Stimulated activated CD8-positive, alpha-beta memory T cell treated with anti-CD3 and anti-CD28 coated beads, Interleukin-2, amount 100 ng/mL, for 48 hours (primary cell): ENCODE measurements at regions not wholly inside any gene's neighbourhood (a gene's known extent, or its start where the extent isn't known, plus 50 kb on each side); places are given as distances from the start of the nearest gene placed in this dataset.
"Not testable (repeated sequence)": the region's sequence is repeated elsewhere in the genome, so short reads cannot be mapped to it uniquely, and the experiment has no call there.

Source experiments
- DNase-seq, 2 donors: peaks; one replicate each; pipeline ENCODE4 v3.0.0-alpha.2; 2020; ENCODE audit warnings: low read depth in 2 of 2

DNA sequence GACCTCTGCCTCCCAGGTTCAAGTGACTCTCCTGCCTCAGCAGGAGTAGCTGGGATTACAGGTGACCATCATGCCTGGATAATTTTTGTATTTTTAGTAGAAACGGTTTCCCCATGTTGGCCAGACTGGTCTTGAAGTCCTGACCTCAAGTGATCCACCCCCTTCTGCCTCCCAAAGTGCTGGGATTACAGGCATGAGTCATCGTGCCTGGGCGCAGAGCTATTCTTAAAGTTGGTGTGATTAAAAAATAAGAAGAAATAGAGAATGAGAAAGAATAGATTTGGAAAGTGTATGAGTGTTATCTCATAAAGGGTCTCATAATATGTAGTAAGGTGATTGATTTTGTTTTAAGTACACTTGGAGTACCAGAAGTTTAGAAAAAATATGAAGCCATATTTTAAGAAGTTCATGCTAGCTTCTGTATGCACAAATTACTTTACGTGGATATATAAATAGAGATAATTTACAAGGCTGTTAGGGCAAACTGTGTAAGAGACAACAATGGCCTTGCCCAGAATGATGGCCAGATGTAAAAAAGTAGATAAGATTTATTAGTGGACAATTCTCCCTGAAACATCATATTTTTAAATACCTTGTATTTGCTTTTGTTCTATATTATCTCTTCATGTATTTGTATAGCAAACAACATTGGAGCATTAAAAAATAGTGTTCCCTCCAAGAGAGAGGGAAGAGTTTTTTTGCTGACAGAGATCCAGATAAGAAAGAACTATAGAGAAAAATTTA is 1108.5 kb downstream of the SLC16A7 start:
- no peak for DNase-seq

DNA sequence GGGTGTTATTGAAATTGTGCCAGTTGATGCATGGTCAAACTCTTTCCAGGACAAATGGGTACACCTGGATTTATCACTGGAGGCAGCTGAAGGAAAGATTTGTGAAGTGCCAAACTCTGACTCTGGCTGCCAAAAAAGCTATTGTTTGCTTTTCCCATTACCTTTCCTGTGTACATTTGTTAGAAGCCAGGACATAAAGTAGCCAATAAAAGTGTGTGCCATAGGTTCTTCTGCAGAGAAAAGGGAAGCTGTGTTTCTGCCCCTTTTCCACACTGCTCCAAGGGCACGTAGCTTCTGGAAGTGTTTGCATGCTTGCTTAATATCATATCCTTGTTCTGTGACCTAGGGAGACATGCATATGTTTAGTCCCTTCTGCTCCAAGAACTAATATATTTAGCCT is 1114.4 kb downstream of the SLC16A7 start:
- DNase-seq: no peak

DNA sequence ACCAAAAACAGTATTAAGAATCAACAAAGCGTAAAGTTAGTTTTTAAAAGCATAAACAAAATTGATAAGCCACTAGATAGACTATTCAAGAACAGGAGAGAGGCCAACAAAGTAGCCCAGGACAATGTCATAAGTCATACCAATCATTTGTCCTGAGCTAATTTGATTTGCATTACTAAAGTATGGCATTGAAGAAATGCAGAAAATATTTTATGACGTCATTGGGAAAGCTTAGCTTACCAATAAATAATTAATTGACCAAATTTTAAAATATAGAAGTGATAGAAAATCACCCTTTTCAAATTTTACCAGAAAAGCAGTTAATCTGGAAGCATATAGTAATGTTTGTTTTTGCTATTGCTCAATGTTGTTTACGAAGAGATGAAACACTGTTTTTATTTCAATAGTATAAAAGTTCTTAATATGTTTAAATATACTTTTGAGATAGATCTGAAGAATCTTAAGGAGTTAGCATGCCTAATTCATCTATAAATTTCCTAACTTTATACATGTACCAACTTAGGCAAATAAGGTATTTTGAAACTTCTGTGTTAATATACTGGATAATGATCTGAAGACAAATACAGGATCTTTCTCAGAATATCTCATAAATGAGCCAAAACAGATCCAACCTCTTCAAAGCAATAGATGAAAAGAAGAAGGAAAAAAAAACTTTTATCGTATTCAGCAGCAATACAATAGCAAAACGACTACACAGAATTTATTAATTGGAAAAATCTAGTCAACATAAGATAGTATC is 1118.5 kb downstream of the SLC16A7 start:
- no peak for DNase-seq

DNA sequence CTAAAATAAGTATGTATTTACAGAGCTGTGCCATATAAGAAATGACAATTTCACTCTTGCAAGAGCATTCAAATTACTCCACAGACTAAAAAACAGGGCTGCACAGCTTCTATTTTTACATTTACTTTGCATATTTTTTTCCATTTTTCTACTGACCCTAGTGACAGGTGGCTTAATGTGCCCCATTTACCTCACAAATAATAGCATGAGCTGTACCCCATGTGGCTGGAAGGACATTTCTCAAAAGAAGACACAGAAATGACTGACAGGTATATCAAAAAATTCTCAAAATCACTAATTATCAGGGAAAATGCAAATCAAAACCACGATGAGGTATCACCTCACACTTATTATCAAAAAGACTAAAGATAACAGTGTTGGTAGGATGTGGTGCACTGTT is 1128.6 kb downstream of the SLC16A7 start:
- DNase-seq: no peak

DNA sequence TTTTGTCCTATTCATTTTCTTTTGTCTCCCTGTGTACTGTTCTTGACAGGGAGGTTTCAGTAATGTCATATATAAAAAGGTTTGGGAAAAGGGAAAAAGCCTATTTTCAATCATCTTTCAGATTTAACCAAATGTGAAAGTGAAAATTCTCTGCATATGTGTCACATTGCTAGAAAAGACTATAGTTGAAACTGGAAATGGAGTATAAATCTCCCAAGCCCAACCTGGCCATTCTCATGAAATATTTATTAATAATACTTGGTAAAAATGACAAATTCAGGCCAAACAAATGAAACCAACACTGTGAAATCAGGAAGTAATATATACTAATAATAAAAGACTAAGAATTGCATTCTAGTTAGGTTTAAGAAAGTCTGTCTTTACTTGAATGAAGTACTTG is 1129.2 kb downstream of the SLC16A7 start:
- DNase-seq: no peak

DNA sequence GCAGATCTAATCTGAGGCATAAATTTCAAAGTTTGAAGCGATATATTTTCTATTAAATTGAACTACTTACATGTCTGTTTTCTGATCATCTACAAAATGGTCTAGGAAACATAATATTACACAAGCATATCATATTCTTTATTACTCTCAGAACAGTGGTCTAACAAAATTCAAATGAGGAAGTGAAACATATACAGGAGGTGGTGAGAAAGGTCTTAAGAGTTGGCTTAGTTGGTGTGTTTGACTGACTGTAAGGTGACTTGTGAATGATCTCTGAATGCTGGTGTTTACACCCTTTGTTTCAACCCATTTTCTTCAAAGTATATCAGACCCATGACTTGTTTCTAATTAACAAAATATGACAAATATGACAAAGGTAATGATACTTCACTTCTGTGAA is 1156.8 kb downstream of the SLC16A7 start:
- DNase-seq: no peak

DNA sequence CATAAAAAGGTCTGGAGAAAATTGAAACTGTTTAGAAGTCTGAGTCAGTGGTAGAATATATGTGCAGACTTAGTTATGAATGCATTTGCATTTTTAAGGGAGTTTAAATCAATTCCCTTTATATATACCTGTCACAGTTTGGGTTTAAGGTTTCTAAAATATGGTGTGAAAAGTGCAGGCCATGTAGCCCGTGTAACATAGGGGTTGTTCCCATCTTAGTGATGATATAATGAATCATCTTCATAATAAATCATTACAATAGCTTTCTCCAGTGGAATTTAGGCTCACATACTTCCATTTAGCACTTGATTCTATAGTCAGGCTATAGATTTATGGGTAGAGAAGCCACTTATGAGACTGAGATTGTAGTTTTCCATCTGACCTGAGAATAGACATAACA is 1162.4 kb downstream of the SLC16A7 start:
- DNase-seq: no peak

DNA sequence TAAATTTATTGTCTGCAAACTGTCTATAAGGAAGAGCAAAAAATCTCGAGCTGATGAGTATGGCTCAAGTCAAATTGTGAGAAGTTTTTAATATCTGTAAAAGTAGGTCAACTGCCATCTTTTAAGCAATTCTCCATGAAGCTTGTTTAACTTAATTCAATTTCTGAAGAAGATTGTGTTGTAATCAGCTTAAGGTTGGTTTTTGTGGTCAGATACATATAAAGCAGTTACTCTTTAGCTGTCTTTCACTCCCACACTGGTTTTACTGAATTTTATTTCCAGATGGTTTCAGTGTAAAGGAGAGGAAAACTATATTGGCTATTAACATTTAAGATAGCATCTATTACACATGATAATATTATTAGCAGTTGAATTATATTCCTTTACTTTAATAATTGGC is 1165.1 kb downstream of the SLC16A7 start:
- no peak for DNase-seq

DNA sequence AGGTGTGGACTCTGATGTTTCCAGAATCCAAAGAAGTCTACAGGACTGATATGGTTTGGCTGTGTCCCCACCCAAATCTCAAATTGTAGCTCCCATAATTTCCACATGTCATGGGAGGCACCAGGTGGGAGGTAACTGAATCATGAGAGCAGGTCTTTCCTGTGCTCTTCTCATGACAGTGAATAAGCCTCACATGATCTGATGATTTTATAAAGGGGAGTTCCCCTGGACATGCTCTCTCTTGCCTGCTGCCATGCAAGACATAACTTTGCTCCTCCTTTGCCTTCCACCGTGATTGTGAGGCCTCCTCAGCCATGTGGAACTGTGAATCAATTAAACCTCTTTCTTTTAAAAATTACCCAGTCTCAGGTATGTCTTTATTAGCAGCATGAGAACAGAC is 1205.3 kb downstream of the SLC16A7 start:
- DNase-seq: not testable (repeated sequence)

DNA sequence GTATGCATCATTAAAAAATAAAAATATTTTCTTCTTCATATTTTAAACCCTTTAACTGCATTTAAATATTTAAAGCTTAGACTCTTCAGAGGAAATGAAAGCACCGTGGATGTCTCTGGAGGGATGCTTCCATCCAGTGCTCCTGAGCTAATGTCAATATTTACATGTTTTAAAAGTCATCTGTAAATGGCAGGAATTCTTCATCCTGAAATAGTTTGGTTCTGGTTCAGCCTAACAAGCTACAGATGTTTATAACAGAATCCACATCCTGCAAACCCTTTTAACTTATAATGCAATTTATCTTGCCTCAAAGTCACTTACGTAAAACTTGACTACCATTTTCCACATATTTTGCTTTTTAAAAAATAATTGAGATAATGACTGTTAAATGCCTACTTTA is 1207.3 kb downstream of the SLC16A7 start:
- DNase-seq: no peak

DNA sequence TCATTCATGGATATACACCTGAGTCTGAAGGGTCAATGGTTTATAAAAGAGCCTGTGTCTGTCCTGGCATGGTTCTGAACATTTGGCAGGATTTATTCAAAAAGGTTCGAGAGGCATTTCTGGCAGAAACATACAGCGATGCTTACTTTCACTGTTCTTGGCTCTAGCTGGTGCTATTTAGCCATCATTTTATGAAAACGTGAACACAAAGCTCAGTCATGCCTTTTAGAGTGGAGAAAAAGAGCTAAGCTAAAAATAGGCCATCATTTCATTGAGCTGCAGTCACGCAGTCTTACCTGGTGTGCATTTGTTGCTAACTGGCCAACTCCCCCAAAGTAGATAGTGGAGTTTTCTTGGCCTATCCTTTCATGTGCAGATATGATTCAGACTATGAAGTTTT is 1209.5 kb downstream of the SLC16A7 start:
- DNase-seq: no peak

DNA sequence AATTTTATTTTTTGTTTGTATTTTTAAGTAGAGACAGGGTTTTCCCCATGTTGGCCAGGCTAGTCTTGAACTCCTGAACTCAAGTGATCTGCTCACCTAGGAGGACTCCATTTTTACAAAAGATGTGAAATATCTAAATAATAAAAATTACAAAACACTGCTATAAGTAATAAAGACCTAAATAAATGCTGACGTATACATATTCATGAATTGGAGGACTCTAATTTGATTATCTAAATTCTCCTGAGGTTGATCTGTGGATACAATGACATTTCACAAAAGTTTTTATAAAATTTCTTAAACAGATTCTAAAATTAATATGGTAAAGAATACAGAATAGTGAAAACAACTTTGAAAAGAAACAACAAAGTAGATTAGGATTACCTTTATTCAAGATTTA is 1224.0 kb downstream of the SLC16A7 start:
- DNase-seq: no peak

DNA sequence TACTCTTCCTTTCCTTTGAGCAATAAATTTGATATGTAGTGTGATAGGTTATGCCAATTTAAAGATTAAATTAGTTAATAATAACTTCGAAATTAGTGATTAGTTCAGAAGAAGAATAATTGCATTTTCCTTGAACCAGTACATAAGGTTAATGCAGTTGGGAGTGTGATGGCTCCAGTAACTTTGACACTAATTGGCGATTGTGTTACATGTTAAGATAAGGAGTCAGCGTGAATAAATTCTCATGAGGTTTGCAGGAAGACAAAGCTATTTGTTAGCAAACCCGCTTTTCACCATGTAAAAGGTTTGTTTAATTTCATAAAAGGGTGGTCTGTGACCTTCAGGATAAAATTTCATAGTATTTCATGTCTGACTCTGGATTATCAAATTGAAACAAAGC is 1226.8 kb downstream of the SLC16A7 start:
- DNase-seq: no peak

DNA sequence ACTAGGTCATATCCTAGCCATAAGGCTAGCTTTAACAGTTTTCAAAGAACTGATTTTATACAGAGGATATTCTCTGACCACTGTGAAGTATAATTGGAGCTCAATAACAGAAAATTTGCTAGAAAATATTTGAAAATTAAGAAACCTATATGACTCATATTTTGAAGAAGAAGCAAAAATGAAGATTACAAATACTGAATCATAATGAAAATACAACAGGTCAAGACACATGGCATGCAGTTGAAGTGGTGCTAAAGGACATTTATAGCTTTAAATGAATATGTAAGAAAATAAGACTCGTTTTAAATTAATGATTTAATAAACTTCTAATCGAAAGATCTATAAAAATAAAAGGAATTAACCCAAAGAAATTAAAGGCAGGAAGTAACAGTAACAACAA is 1234.6 kb downstream of the SLC16A7 start:
- DNase-seq: no peak

DNA sequence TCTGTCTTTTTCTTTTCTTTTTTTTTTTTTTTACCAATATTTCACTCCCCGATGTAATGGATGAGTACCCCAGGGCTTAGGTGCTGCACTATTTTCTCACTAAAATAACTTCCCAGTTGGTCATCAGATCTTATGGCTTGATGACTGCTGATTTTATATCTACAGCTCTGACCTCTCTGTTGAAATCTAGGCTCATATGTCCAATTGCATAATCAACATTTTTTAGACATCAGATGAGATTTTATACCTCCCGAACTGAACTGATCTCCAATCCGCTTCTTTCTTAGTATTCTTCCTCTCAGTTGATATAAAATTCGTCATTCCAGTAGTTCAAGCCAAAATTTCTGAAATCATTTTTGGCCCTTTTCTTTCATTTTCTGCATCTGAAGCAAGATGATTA is 1236.5 kb downstream of the SLC16A7 start:
- no peak for DNase-seq

DNA sequence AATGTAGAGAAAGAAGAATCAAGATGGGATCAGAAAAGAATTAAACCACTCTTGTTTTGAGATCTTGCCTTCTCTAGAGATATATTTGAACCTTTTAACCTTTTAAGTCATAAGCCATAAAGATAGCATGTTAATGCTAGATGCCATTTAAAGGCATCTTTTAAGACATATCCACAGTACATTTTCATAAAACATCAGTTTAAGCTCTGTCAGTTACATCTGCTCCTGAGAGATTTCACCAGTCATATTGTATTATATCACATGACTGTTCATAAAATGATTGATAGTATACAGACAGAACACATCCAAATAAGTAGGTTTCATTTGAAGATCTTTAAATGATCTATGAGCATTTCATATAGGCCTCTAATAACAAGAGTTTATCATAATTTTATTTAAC is 1238.5 kb downstream of the SLC16A7 start:
- no peak for DNase-seq

DNA sequence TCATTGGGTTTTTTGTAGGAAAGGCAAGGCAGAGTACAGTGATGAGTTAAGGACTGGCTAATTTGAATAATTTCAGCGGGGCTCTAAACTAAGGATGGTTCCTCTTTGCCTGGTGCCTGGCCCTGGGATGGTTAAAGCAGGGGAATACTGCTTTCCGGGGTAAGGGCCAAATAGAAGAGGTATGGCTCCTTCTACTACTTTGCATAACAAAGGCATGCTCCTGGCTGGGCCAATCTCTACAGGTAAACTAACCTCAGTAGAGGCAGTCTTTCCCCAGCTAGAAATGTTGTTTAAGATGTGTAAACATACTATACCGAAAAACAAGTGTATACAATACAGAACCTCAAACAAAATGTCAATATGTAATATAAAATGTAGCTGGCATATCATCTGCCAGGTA is 1239.0 kb downstream of the SLC16A7 start:
- DNase-seq: no peak

DNA sequence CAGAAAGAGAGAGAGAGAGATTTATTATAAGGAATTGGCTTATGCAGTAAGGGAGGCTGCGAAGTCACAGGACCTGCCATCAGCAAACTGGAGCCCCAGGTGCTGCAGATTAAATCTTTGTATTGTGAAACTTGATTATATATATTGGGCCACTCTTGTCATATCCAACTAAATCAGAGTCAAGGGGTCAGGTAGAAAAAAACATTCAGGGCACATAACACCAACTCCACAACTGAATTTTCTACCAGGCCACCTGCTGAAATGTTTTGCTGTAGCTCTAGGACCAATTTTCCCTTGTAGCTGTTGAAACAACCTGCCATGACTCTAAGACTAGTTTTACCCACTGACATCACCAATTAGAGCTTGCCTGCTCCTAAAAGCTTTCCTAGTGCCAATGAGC is 1240.8 kb downstream of the SLC16A7 start:
- no peak for DNase-seq

DNA sequence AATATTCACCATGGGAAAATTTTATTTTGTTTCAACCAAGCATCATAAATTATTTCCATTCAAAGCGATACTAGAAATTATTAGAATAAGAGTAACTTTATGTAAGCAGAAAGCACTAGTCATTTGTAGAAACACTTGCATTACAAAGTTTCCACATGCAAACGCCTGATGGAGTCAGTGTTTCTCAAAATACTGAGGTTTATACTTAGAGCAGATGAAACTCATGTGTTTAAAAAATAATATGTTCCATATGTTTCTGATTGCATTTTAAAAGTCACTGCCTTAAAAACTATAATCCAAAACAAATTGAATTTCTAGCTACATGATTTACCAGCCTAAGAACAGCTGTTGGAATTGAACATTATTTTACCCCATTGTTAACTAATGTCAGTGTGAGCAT is 1246.4 kb downstream of the SLC16A7 start:
- no peak for DNase-seq

DNA sequence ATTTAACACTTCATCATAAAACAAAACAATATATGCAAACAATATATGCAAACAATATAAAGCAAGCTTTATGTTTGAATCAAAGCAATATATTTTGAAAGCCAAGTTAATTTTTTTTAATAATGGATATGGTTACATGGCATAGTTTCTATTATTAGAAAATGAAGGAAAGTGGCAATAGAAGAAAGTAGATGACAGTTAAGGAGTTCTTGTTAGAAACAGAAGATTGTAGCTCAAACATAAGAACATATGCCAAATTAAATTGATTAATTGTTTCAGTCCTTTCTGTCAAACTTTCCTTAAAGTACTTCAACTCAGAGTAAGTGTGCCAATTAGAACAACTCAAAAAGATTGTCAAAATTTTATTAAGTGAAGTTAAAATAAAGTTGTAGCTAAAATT is 1248.3 kb downstream of the SLC16A7 start:
- DNase-seq: no peak

DNA sequence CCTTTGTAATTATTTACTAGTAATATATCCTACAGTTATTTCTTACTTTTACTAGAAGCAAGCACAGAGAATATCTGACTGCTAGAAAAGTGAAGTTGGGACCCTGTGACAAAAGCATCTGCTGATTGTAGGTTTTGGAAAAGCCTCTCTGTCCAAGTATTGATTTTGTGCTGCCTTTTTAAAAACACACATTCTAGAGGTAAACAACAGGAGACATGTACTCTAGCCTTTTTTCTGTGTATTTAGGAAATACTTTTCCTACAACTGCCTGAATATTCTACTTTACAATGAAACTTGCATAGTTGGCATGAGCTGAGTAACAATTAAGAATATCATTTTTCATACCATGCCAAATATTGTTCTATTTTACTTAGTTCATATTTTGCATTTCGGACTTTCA is 1249.0 kb downstream of the SLC16A7 start:
- no peak for DNase-seq

DNA sequence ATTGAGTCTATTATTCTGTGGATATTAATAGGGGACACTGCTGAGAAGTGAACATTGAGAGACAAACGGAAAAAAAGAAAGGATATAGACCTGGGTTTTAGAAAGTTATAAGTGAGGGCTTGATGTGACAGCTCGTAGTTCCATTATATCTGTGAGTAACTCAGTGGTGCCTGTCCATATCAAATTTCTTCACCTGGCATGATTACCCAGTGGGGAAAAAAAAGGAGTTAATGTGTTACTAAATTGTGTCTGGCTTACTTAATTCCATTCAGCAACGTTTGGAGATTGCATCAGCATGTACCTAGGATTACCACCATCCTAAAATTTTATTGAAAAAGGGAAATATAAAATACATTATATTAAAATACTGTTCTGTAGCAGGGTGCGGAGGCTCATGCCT is 1249.9 kb downstream of the SLC16A7 start:
- DNase-seq: no peak

DNA sequence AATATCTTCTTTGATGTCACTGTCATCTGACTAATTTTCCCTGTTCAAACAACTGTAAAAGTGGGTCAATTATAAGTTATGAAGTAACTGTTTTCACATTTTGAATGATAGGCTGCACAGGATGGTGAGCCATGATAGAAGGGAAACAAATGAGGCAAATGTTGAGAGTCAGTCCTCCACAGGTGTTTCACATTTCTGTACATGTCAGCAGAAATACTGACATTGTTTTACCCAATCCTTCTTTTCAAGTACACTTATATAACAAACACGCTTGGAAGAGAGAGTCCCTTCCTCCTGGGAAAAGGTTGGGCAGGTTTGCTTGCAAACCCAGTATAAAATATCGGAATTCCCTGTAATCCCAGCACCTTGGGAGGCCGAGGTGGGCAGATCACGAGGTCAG is 1251.5 kb downstream of the SLC16A7 start:
- no peak for DNase-seq

DNA sequence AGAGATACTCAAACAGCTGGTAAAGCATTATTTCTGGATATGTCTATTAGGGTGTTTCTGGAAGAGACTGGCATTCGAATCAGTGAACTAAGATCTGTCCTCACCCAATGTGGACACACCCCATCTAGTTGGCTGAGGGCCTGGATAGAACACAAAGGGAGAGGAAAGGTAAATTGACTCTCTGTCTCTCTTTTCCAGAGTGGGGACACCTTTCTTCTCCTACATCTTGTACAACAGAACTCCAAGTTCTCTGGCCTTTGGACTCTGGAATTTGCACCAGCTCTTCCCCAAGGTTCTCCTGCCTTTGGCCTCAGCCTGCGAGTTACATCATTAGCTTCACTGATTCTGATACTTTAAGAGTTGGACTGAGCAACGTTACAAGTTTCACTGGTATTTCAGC is 1253.9 kb downstream of the SLC16A7 start:
- DNase-seq: no peak
